Stomach (tissue), 4 donors: ENCODE measurements at regions not wholly inside any gene's neighbourhood (a gene's known extent, or its start where the extent isn't known, plus 50 kb on each side); places are given as distances from the start of the nearest gene placed in this dataset.

Source experiments
- EP300 ChIP-seq: sonication (generic); formaldehyde crosslinking; IDR thresholded peaks from one replicate; pipeline ENCODE4 v1.6.1; 2017; ENCODE audit warnings: antibody characterized with exemption
- POLR2A ChIP-seq, 4 donors: fragments of 450-650 bp; IDR thresholded peaks; one replicate each; pipeline ENCODE4 v1.6.1; 2016; ENCODE audit warnings: antibody characterized with exemption in 4 of 4, control low read depth in 2 of 4, mild to moderate bottlenecking in 1 of 4, moderate library complexity in 1 of 4
- POLR2AphosphoS5 ChIP-seq, 3 donors: sonication (generic); formaldehyde crosslinking; IDR thresholded peaks; one replicate each; pipeline ENCODE4 v1.6.1; 2016; ENCODE audit warnings: antibody characterized with exemption in 3 of 3
- TF ChIP-seq, protein P1 (sequence below), 7 experiments: fragments of 450-650 bp in 4 of 7; fragments of 200-600 bp in 3 of 7; sonication (generic) in 3 of 7; IDR thresholded peaks; one replicate each; pipeline ENCODE4 v1.5.1; 2016 to 2019; ENCODE audit warnings: antibody characterized with exemption in 7 of 7, control low read depth in 2 of 7, mild to moderate bottlenecking in 1 of 7

DNA sequence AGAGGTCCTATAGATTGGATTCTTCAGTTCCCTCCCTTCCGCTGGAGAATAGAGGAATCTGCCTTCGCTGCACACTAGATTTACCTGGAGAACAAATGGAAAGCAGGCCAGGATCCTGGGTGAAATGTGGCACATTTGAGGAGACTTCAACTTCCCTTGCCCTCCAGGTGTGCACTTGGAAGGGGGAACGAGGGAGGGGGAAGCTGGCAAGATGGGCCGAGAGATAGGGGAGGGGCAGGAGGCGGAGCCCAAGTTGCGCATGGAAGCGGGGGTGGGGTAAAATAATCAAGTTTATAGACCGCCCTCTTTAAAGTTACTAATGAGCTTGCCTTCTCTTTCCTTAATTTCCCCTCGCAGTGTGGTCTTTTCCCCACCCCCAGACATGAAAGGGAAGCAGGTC is 155.7 kb upstream of the CAMK1G start:
- TF ChIP-seq EP300, result no peak
- TF ChIP-seq, protein P1, sequence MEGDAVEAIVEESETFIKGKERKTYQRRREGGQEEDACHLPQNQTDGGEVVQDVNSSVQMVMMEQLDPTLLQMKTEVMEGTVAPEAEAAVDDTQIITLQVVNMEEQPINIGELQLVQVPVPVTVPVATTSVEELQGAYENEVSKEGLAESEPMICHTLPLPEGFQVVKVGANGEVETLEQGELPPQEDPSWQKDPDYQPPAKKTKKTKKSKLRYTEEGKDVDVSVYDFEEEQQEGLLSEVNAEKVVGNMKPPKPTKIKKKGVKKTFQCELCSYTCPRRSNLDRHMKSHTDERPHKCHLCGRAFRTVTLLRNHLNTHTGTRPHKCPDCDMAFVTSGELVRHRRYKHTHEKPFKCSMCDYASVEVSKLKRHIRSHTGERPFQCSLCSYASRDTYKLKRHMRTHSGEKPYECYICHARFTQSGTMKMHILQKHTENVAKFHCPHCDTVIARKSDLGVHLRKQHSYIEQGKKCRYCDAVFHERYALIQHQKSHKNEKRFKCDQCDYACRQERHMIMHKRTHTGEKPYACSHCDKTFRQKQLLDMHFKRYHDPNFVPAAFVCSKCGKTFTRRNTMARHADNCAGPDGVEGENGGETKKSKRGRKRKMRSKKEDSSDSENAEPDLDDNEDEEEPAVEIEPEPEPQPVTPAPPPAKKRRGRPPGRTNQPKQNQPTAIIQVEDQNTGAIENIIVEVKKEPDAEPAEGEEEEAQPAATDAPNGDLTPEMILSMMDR (IDR thresholded peaks at IDR 0.05), result no peak
- no peak for TF ChIP-seq POLR2A (IDR thresholded peaks at IDR 0.05)
- TF ChIP-seq POLR2AphosphoS5 (IDR thresholded peaks at IDR 0.05), result no peak
